ENCODE measurements at regions not wholly inside any gene's neighbourhood (a gene's known extent, or its start where the extent isn't known, plus 50 kb on each side); places are given as distances from the start of the nearest gene placed in this dataset.

- TF ChIP-seq POLR2AphosphoS5 (IDR thresholded peaks at IDR 0.05; ENCODE audit: low read depth, low read length) (no peak), SPI1 (IDR thresholded peaks at IDR 0.05; ENCODE audit: low read depth, low read length) (no peak), POLR2A (IDR thresholded peaks at IDR 0.05; ENCODE audit: low read depth, low read length) (no peak), TAF1 (IDR thresholded peaks at IDR 0.05; ENCODE audit: low read depth, low read length) (no peak), PAX5 (IDR thresholded peaks at IDR 0.05; ENCODE audit: insufficient read depth, low read length, severe bottlenecking) (no peak), POU2F2 (IDR thresholded peaks at IDR 0.05; ENCODE audit: low read depth, low read length) (no peak)
Measured at GRCh38 chr13:69069554-69070133, 1038.0 kb upstream of the ATXN8OS start.
